H1 (cell line): ENCODE measurements at regions not wholly inside any gene's neighbourhood (a gene's known extent, or its start where the extent isn't known, plus 50 kb on each side); places are given as distances from the start of the nearest gene placed in this dataset.

Source experiments
- CTCF ChIA-PET: fragments of 300-600 bp; sonication (Branson Sonifier 250); formaldehyde crosslinking; loops from one replicate; lab custom pipeline; 2021; ENCODE audit not compliant: partially characterized antibody; lab: Charles Lee
- POLR2A ChIA-PET: fragments of 300-600 bp; sonication (Branson Sonifier 250); formaldehyde crosslinking; loops from one replicate; lab custom pipeline; 2021; ENCODE audit warnings: inconsistent platforms; ENCODE audit not compliant: partially characterized antibody; lab: Charles Lee
- DNase-seq, 2 experiments: peaks; one replicate each; pipeline versions ENCODE4 v3.0.0 to v3.0.0-alpha.2; 2010 to 2022; ENCODE audit warnings: low spot score in 2 of 2, low read depth in 1 of 2, mixed read lengths in 1 of 2
- FAIRE-seq: peaks from 2 replicates; lab custom pipeline; 2011; peaks lifted over from hg19 to GRCh38; lab: Jason Lieb, UNC
- H2AFZ ChIP-seq: 2 replicates; pipeline ENCODE4 v1.8.1; 2012; ENCODE audit warnings: low read length, inconsistent platforms
- H2AK5ac ChIP-seq: 2 replicates; pipeline ENCODE4 v1.6.1; 2013; ENCODE audit warnings: low read depth, low read length
- H2BK120ac ChIP-seq: replicated peaks from 2 replicates; pipeline ENCODE3; 2013; ENCODE audit warnings: low read depth, low read length, inconsistent platforms
- H2BK12ac ChIP-seq: 2 replicates; pipeline ENCODE4 v1.6.1; 2013; ENCODE audit warnings: low read depth, low read length
- H2BK15ac ChIP-seq: 2 replicates; pipeline ENCODE4 v1.6.1; 2013; ENCODE audit warnings: low read length
- H2BK20ac ChIP-seq: 2 replicates; pipeline ENCODE4 v1.6.1; 2013; ENCODE audit warnings: low read length
- H2BK5ac ChIP-seq: 2 replicates; pipeline ENCODE4 v1.6.1; 2013; ENCODE audit warnings: low read depth, low read length
- H3K14ac ChIP-seq: 2 replicates; pipeline ENCODE4 v1.6.1; 2013; ENCODE audit warnings: inconsistent platforms; ENCODE audit not compliant: insufficient read length
- H3K18ac ChIP-seq: 2 replicates; pipeline ENCODE4 v1.6.1; 2013; ENCODE audit warnings: low read length; ENCODE audit errors: extremely low read depth
- H3K23ac ChIP-seq: 2 replicates; pipeline ENCODE4 v1.6.1; 2013; ENCODE audit warnings: inconsistent platforms; ENCODE audit not compliant: insufficient read length
- H3K23me2 ChIP-seq: 2 replicates; pipeline ENCODE4 v1.6.1; 2013; ENCODE audit warnings: low read depth, low read length
- H3K27ac ChIP-seq: 2 replicates; pipeline ENCODE4 v1.6.1; 2011; ENCODE audit warnings: low read depth, low read length, inconsistent platforms
- H3K27me3 ChIP-seq, 4 experiments: replicated peaks in 1 of 4; 1 replicate in 1 of 4; 2 replicates in 3 of 4; pipeline versions ENCODE4 v1.6.1 to v1.8.1; 2011 to 2013; ENCODE audit warnings: low read length in 3 of 4, mild to moderate bottlenecking in 3 of 4, inconsistent platforms in 2 of 4, mixed read lengths in 2 of 4, moderate library complexity in 1 of 4; ENCODE audit not compliant: control insufficient read depth in 3 of 4, insufficient read depth in 3 of 4; ENCODE audit errors: extremely low read depth in 1 of 4
- H3K36me3 ChIP-seq, 4 experiments: 2 replicates each; pipeline versions ENCODE4 v1.6.1 to v1.8.1; 2011 to 2013; ENCODE audit warnings: mild to moderate bottlenecking in 4 of 4, low read length in 3 of 4, moderate library complexity in 2 of 4, control low read depth in 1 of 4, inconsistent platforms in 1 of 4; ENCODE audit not compliant: insufficient read depth in 4 of 4, control insufficient read depth in 2 of 4
- H3K4ac ChIP-seq: replicated peaks from 2 replicates; pipeline ENCODE3; 2013; ENCODE audit warnings: low read length, low read depth, mixed read lengths, inconsistent platforms; ENCODE audit not compliant: insufficient read length
- H3K4me1 ChIP-seq, 4 experiments: replicated peaks in 1 of 4; 1 replicate in 1 of 4; 2 replicates in 3 of 4; pipeline versions ENCODE4 v1.6.1 to v1.8.1; 2011 to 2013; ENCODE audit warnings: low read length in 3 of 4, inconsistent platforms in 2 of 4, mixed read lengths in 1 of 4; ENCODE audit not compliant: insufficient read depth in 4 of 4, control insufficient read depth in 3 of 4
- H3K4me2 ChIP-seq, 2 experiments: 2 replicates each; pipeline versions ENCODE4 v1.6.1 to v1.8.1; 2011 to 2013; ENCODE audit warnings: low read depth in 2 of 2, low read length in 2 of 2, control low read depth in 1 of 2, inconsistent platforms in 1 of 2, mild to moderate bottlenecking in 1 of 2; ENCODE audit not compliant: insufficient read depth in 1 of 2
- H3K4me3 ChIP-seq, 4 experiments: fragments of 200-600, 300-600 bp in 1 of 4; sonication (generic), shearing (Covaris generic), sonication (Bioruptor Twin) in 1 of 4; 2 replicates each; pipeline versions ENCODE4 v1.5.1 to v1.8.1; 2011 to 2016; ENCODE audit warnings: low read length in 4 of 4, low read depth in 3 of 4, control low read depth in 2 of 4, inconsistent platforms in 2 of 4, mild to moderate bottlenecking in 2 of 4, mixed read lengths in 1 of 4, moderate library complexity in 1 of 4; ENCODE audit not compliant: insufficient read depth in 2 of 4; ENCODE audit errors: extremely low read depth in 1 of 4
- H3K56ac ChIP-seq: replicated peaks from 2 replicates; pipeline ENCODE3; 2013; ENCODE audit warnings: low read depth, mild to moderate bottlenecking, mixed read lengths, low read length, inconsistent platforms; ENCODE audit not compliant: insufficient read length
- H3K79me1 ChIP-seq: 2 replicates; pipeline ENCODE4 v1.6.1; 2013; ENCODE audit warnings: low read depth, low read length, control low read depth
- H3K79me2 ChIP-seq, 2 experiments: 2 replicates each; pipeline versions ENCODE4 v1.6.1 to v1.8.1; 2012 to 2013; ENCODE audit warnings: low read length in 2 of 2, mild to moderate bottlenecking in 2 of 2, inconsistent platforms in 1 of 2; ENCODE audit not compliant: insufficient read depth in 2 of 2, control insufficient read depth in 1 of 2
- H3K9ac ChIP-seq, 4 experiments: replicated peaks in 1 of 4; 1 replicate in 1 of 4; 2 replicates in 3 of 4; pipeline versions ENCODE4 v1.6.1 to v1.8.1; 2011 to 2013; ENCODE audit warnings: low read depth in 3 of 4, low read length in 3 of 4, control low read depth in 2 of 4, mild to moderate bottlenecking in 2 of 4, moderate library complexity in 2 of 4, inconsistent platforms in 1 of 4; ENCODE audit errors: extremely low read depth in 1 of 4
- H3K9me3 ChIP-seq, 2 experiments: 2 replicates each; pipeline versions ENCODE4 v1.6.1 to v1.8.1; 2012 to 2013; ENCODE audit warnings: mild to moderate bottlenecking in 2 of 2, moderate library complexity in 2 of 2, control low read depth in 1 of 2, inconsistent platforms in 1 of 2, low read depth in 1 of 2, low read length in 1 of 2, mixed read lengths in 1 of 2; ENCODE audit not compliant: insufficient read depth in 2 of 2
- H4K20me1 ChIP-seq, 2 experiments: replicated peaks in 1 of 2; 2 replicates each; pipeline versions ENCODE3 to v1.8.1; 2011 to 2013; ENCODE audit warnings: inconsistent platforms in 2 of 2, low read length in 2 of 2, mild to moderate bottlenecking in 1 of 2; ENCODE audit not compliant: insufficient read depth in 2 of 2, control insufficient read depth in 1 of 2
- H4K5ac ChIP-seq: 2 replicates; pipeline ENCODE4 v1.6.1; 2013; ENCODE audit warnings: low read length, low read depth, mixed read lengths, inconsistent platforms; ENCODE audit not compliant: insufficient read length
- H4K8ac ChIP-seq: 2 replicates; pipeline ENCODE4 v1.8.0; 2013; ENCODE audit warnings: mild to moderate bottlenecking, moderate library complexity, low read length, inconsistent platforms; ENCODE audit not compliant: insufficient read depth; ENCODE audit errors: extremely low read depth
- H4K91ac ChIP-seq: replicated peaks from 2 replicates; pipeline ENCODE3; 2013; ENCODE audit warnings: low read length, mixed read lengths, inconsistent platforms; ENCODE audit not compliant: insufficient read length
- BACH1 ChIP-seq: IDR thresholded peaks from 2 replicates; pipeline ENCODE4 v1.6.1; 2012; ENCODE audit warnings: low read length, improper control_type of control experiment
- GABPA ChIP-seq: IDR thresholded peaks from 2 replicates; pipeline ENCODE4 v1.6.1; 2011; ENCODE audit warnings: mild to moderate bottlenecking, low read length, moderate library complexity, borderline replicate concordance; ENCODE audit not compliant: insufficient read depth
- NANOG ChIP-seq: IDR thresholded peaks from 2 replicates; pipeline ENCODE4 v1.6.1; 2011; ENCODE audit warnings: low read length, low read depth, mild to moderate bottlenecking, inconsistent platforms; ENCODE audit not compliant: insufficient read depth, poor library complexity, severe bottlenecking
- POLR2A ChIP-seq, 2 experiments: IDR thresholded peaks; 1 replicate in 1 of 2; 2 replicates in 1 of 2; pipeline ENCODE4 v1.6.1; 2011; ENCODE audit warnings: low read depth in 2 of 2, low read length in 2 of 2, mild to moderate bottlenecking in 2 of 2; ENCODE audit errors: control extremely low read depth in 1 of 2
- WGBS, 2 experiments: shearing (Covaris generic) in 1 of 2; methylation state at CpG; one replicate each; pipeline versions ENCODE4 v1.1.6 to v1.1.7; 2013 to 2015; ENCODE audit warnings: low lambda C conversion rate in 2 of 2, mixed read lengths in 2 of 2, inconsistent platforms in 1 of 2, low coverage in 1 of 2, missing lambda C conversion rate in 1 of 2; ENCODE audit not compliant: insufficient replicate concordance in 2 of 2, insufficient coverage in 1 of 2, insufficient read length in 1 of 2; ENCODE audit errors: extremely low coverage in 1 of 2, missing lambda C conversion rate in 1 of 2; 5-methylcytosine and 5-hydroxymethylcytosine counted together

- Histone ChIP-seq H3K36me3 (no peaks in the 10 kb centered on the region), H3K18ac (no peak overlapping the region), H2AFZ (no peak overlapping the region), H2BK120ac (no peak overlapping the region), H3K79me2 (no peaks in the 10 kb centered on the region), H4K91ac (no peak overlapping the region), H2BK20ac (no peak overlapping the region), H2AK5ac (no peak overlapping the region), H3K9ac (no peak overlapping the region), H4K20me1 (no peaks in the 10 kb centered on the region), H3K4me3 (no peak overlapping the region), H3K27ac (no peak overlapping the region), H3K56ac (no peak overlapping the region), H3K23me2 (no peaks in the 10 kb centered on the region), H4K5ac (no peak overlapping the region), H3K23ac (no peak overlapping the region), H3K4me2 (no peak overlapping the region), H3K14ac (no peak overlapping the region), H3K9me3 (no peaks in the 10 kb centered on the region), H3K4me1 (no peaks in the 10 kb centered on the region), H2BK12ac (no peak overlapping the region), H3K27me3 (no peaks in the 10 kb centered on the region), H4K8ac (no peak overlapping the region), H3K4ac (no peak overlapping the region), H3K79me1 (no peaks in the 10 kb centered on the region), H2BK5ac (no peak overlapping the region), H2BK15ac (no peak overlapping the region)
- POLR2A ChIA-PET = no interaction called here
- WGBS, 2 experiments = 68% methylated on average over 7 of the region's 7 CpGs; no CpG with 5 or more reads in 1 of the 2 experiments
- FAIRE-seq = no peak
- DNase-seq = no peak
- CTCF ChIA-PET = interaction anchor here (1.5 kb wide), 1 partner anchor 18 kb away, joined by 3 read pairs; no protein-coding TSS in a partner anchor
- no peak for TF ChIP-seq BACH1
- TF ChIP-seq POLR2A (IDR thresholded peaks at IDR 0.05; ENCODE audit: control extremely low read depth in 1 of 2, low read depth in 2 of 2, low read length in 2 of 2) = no peak
- TF ChIP-seq NANOG = no peak
- TF ChIP-seq GABPA = no peak
Observed at GRCh38 chr13:72186730-72187422, 319.9 kb upstream of the DACH1 start.
